H1 (cell line): ENCODE measurements at regions not wholly inside any gene's neighbourhood (a gene's known extent, or its start where the extent isn't known, plus 50 kb on each side); places are given as distances from the start of the nearest gene placed in this dataset.

Source experiments
- CTCF ChIA-PET: fragments of 300-600 bp; sonication (Branson Sonifier 250); formaldehyde crosslinking; loops from one replicate; lab custom pipeline; 2021; ENCODE audit not compliant: partially characterized antibody; lab: Charles Lee
- POLR2A ChIA-PET: fragments of 300-600 bp; sonication (Branson Sonifier 250); formaldehyde crosslinking; loops from one replicate; lab custom pipeline; 2021; ENCODE audit warnings: inconsistent platforms; ENCODE audit not compliant: partially characterized antibody; lab: Charles Lee
- DNase-seq, 2 experiments: peaks; one replicate each; pipeline versions ENCODE4 v3.0.0 to v3.0.0-alpha.2; 2010 to 2022; ENCODE audit warnings: low spot score in 2 of 2, low read depth in 1 of 2, mixed read lengths in 1 of 2
- FAIRE-seq: peaks from 2 replicates; lab custom pipeline; 2011; peaks lifted over from hg19 to GRCh38; lab: Jason Lieb, UNC
- H2AFZ ChIP-seq: 2 replicates; pipeline ENCODE4 v1.8.1; 2012; ENCODE audit warnings: low read length, inconsistent platforms
- H2AK5ac ChIP-seq: 2 replicates; pipeline ENCODE4 v1.6.1; 2013; ENCODE audit warnings: low read depth, low read length
- H2BK120ac ChIP-seq: replicated peaks from 2 replicates; pipeline ENCODE3; 2013; ENCODE audit warnings: low read depth, low read length, inconsistent platforms
- H2BK12ac ChIP-seq: 2 replicates; pipeline ENCODE4 v1.6.1; 2013; ENCODE audit warnings: low read depth, low read length
- H2BK15ac ChIP-seq: 2 replicates; pipeline ENCODE4 v1.6.1; 2013; ENCODE audit warnings: low read length
- H2BK20ac ChIP-seq: 2 replicates; pipeline ENCODE4 v1.6.1; 2013; ENCODE audit warnings: low read length
- H2BK5ac ChIP-seq: 2 replicates; pipeline ENCODE4 v1.6.1; 2013; ENCODE audit warnings: low read depth, low read length
- H3K14ac ChIP-seq: 2 replicates; pipeline ENCODE4 v1.6.1; 2013; ENCODE audit warnings: inconsistent platforms; ENCODE audit not compliant: insufficient read length
- H3K18ac ChIP-seq: 2 replicates; pipeline ENCODE4 v1.6.1; 2013; ENCODE audit warnings: low read length; ENCODE audit errors: extremely low read depth
- H3K23ac ChIP-seq: 2 replicates; pipeline ENCODE4 v1.6.1; 2013; ENCODE audit warnings: inconsistent platforms; ENCODE audit not compliant: insufficient read length
- H3K23me2 ChIP-seq: 2 replicates; pipeline ENCODE4 v1.6.1; 2013; ENCODE audit warnings: low read depth, low read length
- H3K27ac ChIP-seq: 2 replicates; pipeline ENCODE4 v1.6.1; 2011; ENCODE audit warnings: low read depth, low read length, inconsistent platforms
- H3K27me3 ChIP-seq, 4 experiments: replicated peaks in 1 of 4; 1 replicate in 1 of 4; 2 replicates in 3 of 4; pipeline versions ENCODE4 v1.6.1 to v1.8.1; 2011 to 2013; ENCODE audit warnings: low read length in 3 of 4, mild to moderate bottlenecking in 3 of 4, inconsistent platforms in 2 of 4, mixed read lengths in 2 of 4, moderate library complexity in 1 of 4; ENCODE audit not compliant: control insufficient read depth in 3 of 4, insufficient read depth in 3 of 4; ENCODE audit errors: extremely low read depth in 1 of 4
- H3K36me3 ChIP-seq, 4 experiments: 2 replicates each; pipeline versions ENCODE4 v1.6.1 to v1.8.1; 2011 to 2013; ENCODE audit warnings: mild to moderate bottlenecking in 4 of 4, low read length in 3 of 4, moderate library complexity in 2 of 4, control low read depth in 1 of 4, inconsistent platforms in 1 of 4; ENCODE audit not compliant: insufficient read depth in 4 of 4, control insufficient read depth in 2 of 4
- H3K4ac ChIP-seq: replicated peaks from 2 replicates; pipeline ENCODE3; 2013; ENCODE audit warnings: low read length, low read depth, mixed read lengths, inconsistent platforms; ENCODE audit not compliant: insufficient read length
- H3K4me1 ChIP-seq, 4 experiments: replicated peaks in 1 of 4; 1 replicate in 1 of 4; 2 replicates in 3 of 4; pipeline versions ENCODE4 v1.6.1 to v1.8.1; 2011 to 2013; ENCODE audit warnings: low read length in 3 of 4, inconsistent platforms in 2 of 4, mixed read lengths in 1 of 4; ENCODE audit not compliant: insufficient read depth in 4 of 4, control insufficient read depth in 3 of 4
- H3K4me2 ChIP-seq, 2 experiments: 2 replicates each; pipeline versions ENCODE4 v1.6.1 to v1.8.1; 2011 to 2013; ENCODE audit warnings: low read depth in 2 of 2, low read length in 2 of 2, control low read depth in 1 of 2, inconsistent platforms in 1 of 2, mild to moderate bottlenecking in 1 of 2; ENCODE audit not compliant: insufficient read depth in 1 of 2
- H3K4me3 ChIP-seq, 4 experiments: fragments of 200-600, 300-600 bp in 1 of 4; sonication (generic), shearing (Covaris generic), sonication (Bioruptor Twin) in 1 of 4; 2 replicates each; pipeline versions ENCODE4 v1.5.1 to v1.8.1; 2011 to 2016; ENCODE audit warnings: low read length in 4 of 4, low read depth in 3 of 4, control low read depth in 2 of 4, inconsistent platforms in 2 of 4, mild to moderate bottlenecking in 2 of 4, mixed read lengths in 1 of 4, moderate library complexity in 1 of 4; ENCODE audit not compliant: insufficient read depth in 2 of 4; ENCODE audit errors: extremely low read depth in 1 of 4
- H3K56ac ChIP-seq: replicated peaks from 2 replicates; pipeline ENCODE3; 2013; ENCODE audit warnings: low read depth, mild to moderate bottlenecking, mixed read lengths, low read length, inconsistent platforms; ENCODE audit not compliant: insufficient read length
- H3K79me1 ChIP-seq: 2 replicates; pipeline ENCODE4 v1.6.1; 2013; ENCODE audit warnings: low read depth, low read length, control low read depth
- H3K79me2 ChIP-seq, 2 experiments: 2 replicates each; pipeline versions ENCODE4 v1.6.1 to v1.8.1; 2012 to 2013; ENCODE audit warnings: low read length in 2 of 2, mild to moderate bottlenecking in 2 of 2, inconsistent platforms in 1 of 2; ENCODE audit not compliant: insufficient read depth in 2 of 2, control insufficient read depth in 1 of 2
- H3K9ac ChIP-seq, 4 experiments: replicated peaks in 1 of 4; 1 replicate in 1 of 4; 2 replicates in 3 of 4; pipeline versions ENCODE4 v1.6.1 to v1.8.1; 2011 to 2013; ENCODE audit warnings: low read depth in 3 of 4, low read length in 3 of 4, control low read depth in 2 of 4, mild to moderate bottlenecking in 2 of 4, moderate library complexity in 2 of 4, inconsistent platforms in 1 of 4; ENCODE audit errors: extremely low read depth in 1 of 4
- H3K9me3 ChIP-seq, 2 experiments: 2 replicates each; pipeline versions ENCODE4 v1.6.1 to v1.8.1; 2012 to 2013; ENCODE audit warnings: mild to moderate bottlenecking in 2 of 2, moderate library complexity in 2 of 2, control low read depth in 1 of 2, inconsistent platforms in 1 of 2, low read depth in 1 of 2, low read length in 1 of 2, mixed read lengths in 1 of 2; ENCODE audit not compliant: insufficient read depth in 2 of 2
- H4K20me1 ChIP-seq, 2 experiments: replicated peaks in 1 of 2; 2 replicates each; pipeline versions ENCODE3 to v1.8.1; 2011 to 2013; ENCODE audit warnings: inconsistent platforms in 2 of 2, low read length in 2 of 2, mild to moderate bottlenecking in 1 of 2; ENCODE audit not compliant: insufficient read depth in 2 of 2, control insufficient read depth in 1 of 2
- H4K5ac ChIP-seq: 2 replicates; pipeline ENCODE4 v1.6.1; 2013; ENCODE audit warnings: low read length, low read depth, mixed read lengths, inconsistent platforms; ENCODE audit not compliant: insufficient read length
- H4K8ac ChIP-seq: 2 replicates; pipeline ENCODE4 v1.8.0; 2013; ENCODE audit warnings: mild to moderate bottlenecking, moderate library complexity, low read length, inconsistent platforms; ENCODE audit not compliant: insufficient read depth; ENCODE audit errors: extremely low read depth
- H4K91ac ChIP-seq: replicated peaks from 2 replicates; pipeline ENCODE3; 2013; ENCODE audit warnings: low read length, mixed read lengths, inconsistent platforms; ENCODE audit not compliant: insufficient read length
- BCL11A ChIP-seq, 2 experiments: IDR thresholded peaks; one replicate each; pipeline ENCODE4 v1.6.1; 2011; ENCODE audit warnings: low read depth in 2 of 2, low read length in 2 of 2, mild to moderate bottlenecking in 2 of 2
- CBX8 ChIP-seq: fragments of 300-800, 300-1000 bp; sonication (generic); IDR thresholded peaks from 2 replicates; pipeline ENCODE4 v1.7.1; 2016; ENCODE audit warnings: low read depth, low read length, borderline replicate concordance
- CREB1 ChIP-seq: IDR thresholded peaks from 2 replicates; pipeline ENCODE4 v1.6.1; 2012; ENCODE audit warnings: inconsistent platforms
- CTBP2 ChIP-seq: IDR thresholded peaks from 2 replicates; pipeline ENCODE4 v1.7.0; 2011; ENCODE audit warnings: borderline replicate concordance, mild to moderate bottlenecking, moderate library complexity, mixed read lengths, low read length; ENCODE audit not compliant: insufficient read depth, insufficient read length
- EGR1 ChIP-seq: IDR thresholded peaks from 2 replicates; pipeline ENCODE4 v1.6.1; 2011; ENCODE audit warnings: low read depth, low read length, borderline replicate concordance
- FOSL1 ChIP-seq: IDR thresholded peaks from 2 replicates; pipeline ENCODE4 v1.6.1; 2011; ENCODE audit warnings: mild to moderate bottlenecking, low read depth, low read length, moderate library complexity; ENCODE audit not compliant: insufficient read depth
- GTF2F1 ChIP-seq: IDR thresholded peaks from 2 replicates; pipeline ENCODE4 v1.6.1; 2012; ENCODE audit warnings: low read depth, low read length, improper control_type of control experiment, borderline replicate concordance
- PHF8 ChIP-seq: fragments of 200-600 bp; sonication (generic); conservative IDR thresholded peaks from 2 replicates; pipeline ENCODE4 v1.7.1; 2012; ENCODE audit warnings: low read depth, mild to moderate bottlenecking, inconsistent platforms, low read length, moderate library complexity
- SIN3A ChIP-seq, 2 experiments: IDR thresholded peaks in 1 of 2; conservative IDR thresholded peaks in 1 of 2; 2 replicates each; pipeline ENCODE4 v1.6.1; 2011 to 2012; ENCODE audit warnings: low read length in 2 of 2, improper control_type of control experiment in 1 of 2, low read depth in 1 of 2, mild to moderate bottlenecking in 1 of 2
- SP2 ChIP-seq: IDR thresholded peaks from 2 replicates; pipeline ENCODE4 v1.6.1; 2012; ENCODE audit warnings: mild to moderate bottlenecking, low read length, inconsistent platforms
- WGBS, 2 experiments: shearing (Covaris generic) in 1 of 2; methylation state at CpG; one replicate each; pipeline versions ENCODE4 v1.1.6 to v1.1.7; 2013 to 2015; ENCODE audit warnings: low lambda C conversion rate in 2 of 2, mixed read lengths in 2 of 2, inconsistent platforms in 1 of 2, low coverage in 1 of 2, missing lambda C conversion rate in 1 of 2; ENCODE audit not compliant: insufficient replicate concordance in 2 of 2, insufficient coverage in 1 of 2, insufficient read length in 1 of 2; ENCODE audit errors: extremely low coverage in 1 of 2, missing lambda C conversion rate in 1 of 2; 5-methylcytosine and 5-hydroxymethylcytosine counted together
- TF ChIP-seq, protein P1 (sequence below): IDR thresholded peaks from 2 replicates; pipeline ENCODE4 v1.6.1; 2012; ENCODE audit warnings: inconsistent platforms

DNA sequence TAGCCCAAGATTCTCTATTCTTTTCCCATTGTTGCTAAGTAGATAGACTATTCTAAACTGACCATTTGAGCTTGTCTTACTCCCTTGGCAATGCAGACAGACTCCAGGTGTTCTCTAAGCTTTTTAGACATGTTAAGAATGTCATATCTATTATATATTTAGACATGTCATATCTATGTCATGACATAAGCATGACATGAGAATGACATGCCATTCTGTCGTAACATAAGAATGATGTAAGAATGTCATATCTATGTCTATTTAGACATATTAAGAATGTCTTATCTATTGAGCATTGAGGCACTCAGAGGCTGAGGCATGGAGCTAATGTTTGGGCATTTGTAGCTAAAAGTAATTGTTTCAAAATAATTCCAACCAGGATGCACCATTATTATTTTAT, 277.3 kb upstream of the ATP2B1 start:
- WGBS, 2 experiments: 92% methylated on average over 1 of the region's 1 CpG; no CpG with 5 or more reads in 1 of the 2 experiments
- H3K79me1 ChIP-seq: no peaks in the 10 kb centered on the region
- no peak overlapping the region for H3K27ac ChIP-seq
- H2BK20ac ChIP-seq: no peak overlapping the region
- no peak overlapping the region for H3K9ac ChIP-seq
- no peak overlapping the region for H3K14ac ChIP-seq
- no peak overlapping the region for H2BK120ac ChIP-seq
- no peak for TF ChIP-seq SP2
- TF ChIP-seq, protein P1, sequence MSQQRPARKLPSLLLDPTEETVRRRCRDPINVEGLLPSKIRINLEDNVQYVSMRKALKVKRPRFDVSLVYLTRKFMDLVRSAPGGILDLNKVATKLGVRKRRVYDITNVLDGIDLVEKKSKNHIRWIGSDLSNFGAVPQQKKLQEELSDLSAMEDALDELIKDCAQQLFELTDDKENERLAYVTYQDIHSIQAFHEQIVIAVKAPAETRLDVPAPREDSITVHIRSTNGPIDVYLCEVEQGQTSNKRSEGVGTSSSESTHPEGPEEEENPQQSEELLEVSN: no peak
- no peak for TF ChIP-seq CREB1
- no peak for TF ChIP-seq PHF8
- no peak for TF ChIP-seq CTBP2
- no peak for TF ChIP-seq CBX8
- no peak for TF ChIP-seq GTF2F1
- no peak for TF ChIP-seq EGR1
- TF ChIP-seq BCL11A (IDR thresholded peaks at IDR 0.05; ENCODE audit: low read depth in 2 of 2, low read length in 2 of 2): no peak
- TF ChIP-seq SIN3A (conservative IDR thresholded peaks at IDR 0.05 in 1 of 2, IDR thresholded peaks at IDR 0.05 in 1 of 2; ENCODE audit: low read depth in 1 of 2, low read length in 2 of 2): no peak
- TF ChIP-seq FOSL1: no peak
- TF ChIP-seq, all 59 proteins: peak for 0
- Histone ChIP-seq H4K91ac (no peak overlapping the region), H3K23me2 (no peaks in the 10 kb centered on the region), H3K4ac (no peak overlapping the region), H2BK5ac (no peak overlapping the region), H3K56ac (no peak overlapping the region), H3K18ac (no peak overlapping the region), H2BK15ac (no peak overlapping the region), H4K8ac (no peak overlapping the region), H2BK12ac (no peak overlapping the region), H2AK5ac (no peak overlapping the region), H3K27me3 (no peaks in the 10 kb centered on the region), H2AFZ (no peak overlapping the region), H3K4me2 (no peak overlapping the region), H3K9me3 (no peaks in the 10 kb centered on the region), H3K23ac (no peak overlapping the region), H4K5ac (no peak overlapping the region), H3K4me3 (no peak overlapping the region), H3K36me3 (no peaks in the 10 kb centered on the region), H3K4me1 (no peaks in the 10 kb centered on the region), H4K20me1 (no peaks in the 10 kb centered on the region), H3K79me2 (no peaks in the 10 kb centered on the region)
- no peak for FAIRE-seq
- CTCF ChIA-PET: interaction anchor here (0.8 to 1.7 kb wide), 5 partner anchors 9 to 477 kb away, joined by 3 to 5 read pairs (median 3); no protein-coding TSS in a partner anchor
- POLR2A ChIA-PET: no interaction called here
- DNase-seq: no peak
